ENCODE measurements at regions not wholly inside any gene's neighbourhood (a gene's known extent, or its start where the extent isn't known, plus 50 kb on each side); places are given as distances from the start of the nearest gene placed in this dataset.

DNA sequence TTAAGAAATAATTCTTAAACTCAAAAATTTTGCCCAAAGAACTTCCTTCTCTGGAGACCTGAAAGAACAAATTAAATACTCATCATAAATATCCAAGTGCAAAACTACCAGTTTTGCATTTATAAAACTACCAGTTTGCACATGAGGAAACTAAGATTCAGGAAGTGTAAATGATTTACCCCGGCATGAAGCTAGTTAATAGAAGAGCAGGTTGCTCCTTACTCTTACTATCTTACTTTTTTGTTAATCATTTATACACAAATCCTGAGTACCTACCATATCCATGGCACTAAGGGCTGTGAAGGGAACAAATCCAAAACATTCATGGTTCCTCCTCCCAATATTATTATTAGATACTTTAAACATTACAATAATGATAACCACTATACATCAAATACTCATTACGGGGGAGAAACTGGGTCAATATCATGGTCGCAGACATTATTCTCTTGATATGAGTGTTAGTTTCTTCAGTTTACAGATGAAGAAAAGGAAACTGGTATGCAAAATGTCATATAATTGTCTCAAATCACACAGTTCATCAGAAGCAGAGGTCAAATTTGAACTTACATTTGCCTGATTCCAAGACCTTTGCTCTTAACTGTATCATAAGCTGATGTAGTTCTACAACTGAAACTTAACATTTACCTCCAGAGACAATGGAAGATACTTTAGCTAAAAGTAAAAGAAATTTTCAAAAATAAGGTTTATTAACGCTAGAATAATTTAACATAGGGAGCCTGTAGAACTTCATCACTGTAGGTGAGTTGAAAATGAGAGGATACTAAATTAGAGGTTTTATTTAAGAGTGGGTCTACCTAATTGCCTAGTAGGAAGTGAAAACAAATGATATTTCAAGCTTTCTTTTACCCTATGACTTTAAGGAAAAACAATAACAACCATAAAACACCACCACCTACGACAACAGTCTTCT lies 74.5 kb downstream of the FAM76B start:
- ATAC-seq: no peak
- Histone ChIP-seq H2AFZ (ENCODE audit: low read depth, low read length, poor library complexity, severe bottlenecking) (no peak overlapping the region), H3K9me2 (ENCODE audit: insufficient read depth) (no peaks in the 10 kb centered on the region), H3K27me3 (ENCODE audit: insufficient read depth, low read length) (peaks cover 32% of the 10 kb centered on the region), H3K4me2 (ENCODE audit: low read length) (no peak overlapping the region), H3K9ac (ENCODE audit: low read length) (no peak overlapping the region), H3K4me1 (ENCODE audit: control insufficient read depth in 1 of 2, insufficient read depth in 2 of 2, low read length in 2 of 2) (no peaks in the 10 kb centered on the region), H4K20me1 (ENCODE audit: insufficient read depth) (no peaks in the 10 kb centered on the region), H3K27ac (ENCODE audit: low read depth, low read length) (no peak overlapping the region), H3K36me3 (ENCODE audit: control insufficient read depth in 1 of 2, insufficient read depth in 2 of 2, low read length in 2 of 2) (no peaks in the 10 kb centered on the region), H3K9me3 (ENCODE audit: control insufficient read depth in 1 of 2, insufficient read depth in 1 of 2, low read depth in 1 of 2, low read length in 2 of 2) (no peaks in the 10 kb centered on the region), H3K79me2 (ENCODE audit: insufficient read depth, low read length) (no peaks in the 10 kb centered on the region), H3K4me3 (replicated peaks in 1 of 2; ENCODE audit: low read depth in 1 of 2, low read length in 2 of 2) (no peak overlapping the region)
- no peak for DNase-seq (ENCODE audit: low read depth, low spot score)
- BruUV-seq (replicated peaks): no TSS peak
- RAD21 ChIA-PET (ENCODE audit: low non-redundant PET in 1 of 2, low total read pairs in 2 of 2, uncharacterized antibody in 2 of 2, unreplicated experiment in 2 of 2): no interaction called here
- intact Hi-C loops (cut with micrococcal nuclease): no loop called here
- POLR2A ChIA-PET: interaction anchor here (1.5 kb wide), 1 partner anchor 10 kb away, joined by 4 read pairs; no protein-coding TSS in a partner anchor
- CTCF ChIA-PET: interaction anchor here (1.2 to 2.8 kb wide), 2 partner anchors 10 to 563 kb away, joined by 6 to 16 read pairs; no protein-coding TSS in a partner anchor
- no peak for TF ChIP-seq EGR1 (IDR thresholded peaks at IDR 0.05; ENCODE audit: low read depth)
- TF ChIP-seq CEBPB (IDR thresholded peaks at IDR 0.05; ENCODE audit: low read depth): no peak
- TF ChIP-seq, protein P1, sequence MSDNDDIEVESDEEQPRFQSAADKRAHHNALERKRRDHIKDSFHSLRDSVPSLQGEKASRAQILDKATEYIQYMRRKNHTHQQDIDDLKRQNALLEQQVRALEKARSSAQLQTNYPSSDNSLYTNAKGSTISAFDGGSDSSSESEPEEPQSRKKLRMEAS (IDR thresholded peaks at IDR 0.05): no peak
- no peak for TF ChIP-seq SP1 (IDR thresholded peaks at IDR 0.05; ENCODE audit: low read depth)
- TF ChIP-seq, protein P2, sequence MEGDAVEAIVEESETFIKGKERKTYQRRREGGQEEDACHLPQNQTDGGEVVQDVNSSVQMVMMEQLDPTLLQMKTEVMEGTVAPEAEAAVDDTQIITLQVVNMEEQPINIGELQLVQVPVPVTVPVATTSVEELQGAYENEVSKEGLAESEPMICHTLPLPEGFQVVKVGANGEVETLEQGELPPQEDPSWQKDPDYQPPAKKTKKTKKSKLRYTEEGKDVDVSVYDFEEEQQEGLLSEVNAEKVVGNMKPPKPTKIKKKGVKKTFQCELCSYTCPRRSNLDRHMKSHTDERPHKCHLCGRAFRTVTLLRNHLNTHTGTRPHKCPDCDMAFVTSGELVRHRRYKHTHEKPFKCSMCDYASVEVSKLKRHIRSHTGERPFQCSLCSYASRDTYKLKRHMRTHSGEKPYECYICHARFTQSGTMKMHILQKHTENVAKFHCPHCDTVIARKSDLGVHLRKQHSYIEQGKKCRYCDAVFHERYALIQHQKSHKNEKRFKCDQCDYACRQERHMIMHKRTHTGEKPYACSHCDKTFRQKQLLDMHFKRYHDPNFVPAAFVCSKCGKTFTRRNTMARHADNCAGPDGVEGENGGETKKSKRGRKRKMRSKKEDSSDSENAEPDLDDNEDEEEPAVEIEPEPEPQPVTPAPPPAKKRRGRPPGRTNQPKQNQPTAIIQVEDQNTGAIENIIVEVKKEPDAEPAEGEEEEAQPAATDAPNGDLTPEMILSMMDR (IDR thresholded peaks at IDR 0.05 in 2 of 3, conservative IDR thresholded peaks at IDR 0.05 in 1 of 3; ENCODE audit: borderline replicate concordance in 1 of 3, insufficient read depth in 1 of 3, low read depth in 2 of 3, low read length in 2 of 3): no peak
- no peak for TF ChIP-seq ZNF274 (IDR thresholded peaks at IDR 0.05; ENCODE audit: low read depth, low read length)
- TF ChIP-seq, protein P3, sequence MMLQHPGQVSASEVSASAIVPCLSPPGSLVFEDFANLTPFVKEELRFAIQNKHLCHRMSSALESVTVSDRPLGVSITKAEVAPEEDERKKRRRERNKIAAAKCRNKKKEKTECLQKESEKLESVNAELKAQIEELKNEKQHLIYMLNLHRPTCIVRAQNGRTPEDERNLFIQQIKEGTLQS (IDR thresholded peaks at IDR 0.05): no peak
- no peak for TF ChIP-seq JUND (IDR thresholded peaks at IDR 0.05)
- TF ChIP-seq, protein P4, sequence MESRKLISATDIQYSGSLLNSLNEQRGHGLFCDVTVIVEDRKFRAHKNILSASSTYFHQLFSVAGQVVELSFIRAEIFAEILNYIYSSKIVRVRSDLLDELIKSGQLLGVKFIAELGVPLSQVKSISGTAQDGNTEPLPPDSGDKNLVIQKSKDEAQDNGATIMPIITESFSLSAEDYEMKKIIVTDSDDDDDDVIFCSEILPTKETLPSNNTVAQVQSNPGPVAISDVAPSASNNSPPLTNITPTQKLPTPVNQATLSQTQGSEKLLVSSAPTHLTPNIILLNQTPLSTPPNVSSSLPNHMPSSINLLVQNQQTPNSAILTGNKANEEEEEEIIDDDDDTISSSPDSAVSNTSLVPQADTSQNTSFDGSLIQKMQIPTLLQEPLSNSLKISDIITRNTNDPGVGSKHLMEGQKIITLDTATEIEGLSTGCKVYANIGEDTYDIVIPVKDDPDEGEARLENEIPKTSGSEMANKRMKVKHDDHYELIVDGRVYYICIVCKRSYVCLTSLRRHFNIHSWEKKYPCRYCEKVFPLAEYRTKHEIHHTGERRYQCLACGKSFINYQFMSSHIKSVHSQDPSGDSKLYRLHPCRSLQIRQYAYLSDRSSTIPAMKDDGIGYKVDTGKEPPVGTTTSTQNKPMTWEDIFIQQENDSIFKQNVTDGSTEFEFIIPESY (IDR thresholded peaks at IDR 0.05; ENCODE audit: extremely low read depth, insufficient replicate concordance, low read length): no peak

All from HCT116 (cell line).